ENCODE measurements at regions not wholly inside any gene's neighbourhood (a gene's known extent, or its start where the extent isn't known, plus 50 kb on each side); places are given as distances from the start of the nearest gene placed in this dataset.

DNA sequence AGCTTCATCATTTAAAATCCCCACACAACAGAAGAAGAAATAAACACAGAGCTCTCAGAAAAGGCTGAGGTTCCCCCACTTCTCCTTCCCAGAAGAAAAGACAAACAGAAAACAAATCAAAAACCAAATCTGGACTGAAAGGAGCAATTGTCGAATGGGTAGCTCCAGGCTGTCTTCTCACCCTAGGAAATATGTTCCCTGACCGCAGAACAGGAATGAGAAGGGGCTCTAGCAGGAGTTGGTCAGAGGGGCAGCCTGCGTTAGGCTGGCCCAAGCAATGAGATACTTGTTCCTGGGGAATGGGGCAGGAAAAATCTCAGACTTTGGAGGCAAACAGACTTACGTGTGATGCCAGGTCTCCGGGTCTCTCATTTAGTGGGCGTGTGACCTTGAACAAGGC is 562.6 kb upstream of the CADM1 start:
- TF ChIP-seq, protein P1, sequence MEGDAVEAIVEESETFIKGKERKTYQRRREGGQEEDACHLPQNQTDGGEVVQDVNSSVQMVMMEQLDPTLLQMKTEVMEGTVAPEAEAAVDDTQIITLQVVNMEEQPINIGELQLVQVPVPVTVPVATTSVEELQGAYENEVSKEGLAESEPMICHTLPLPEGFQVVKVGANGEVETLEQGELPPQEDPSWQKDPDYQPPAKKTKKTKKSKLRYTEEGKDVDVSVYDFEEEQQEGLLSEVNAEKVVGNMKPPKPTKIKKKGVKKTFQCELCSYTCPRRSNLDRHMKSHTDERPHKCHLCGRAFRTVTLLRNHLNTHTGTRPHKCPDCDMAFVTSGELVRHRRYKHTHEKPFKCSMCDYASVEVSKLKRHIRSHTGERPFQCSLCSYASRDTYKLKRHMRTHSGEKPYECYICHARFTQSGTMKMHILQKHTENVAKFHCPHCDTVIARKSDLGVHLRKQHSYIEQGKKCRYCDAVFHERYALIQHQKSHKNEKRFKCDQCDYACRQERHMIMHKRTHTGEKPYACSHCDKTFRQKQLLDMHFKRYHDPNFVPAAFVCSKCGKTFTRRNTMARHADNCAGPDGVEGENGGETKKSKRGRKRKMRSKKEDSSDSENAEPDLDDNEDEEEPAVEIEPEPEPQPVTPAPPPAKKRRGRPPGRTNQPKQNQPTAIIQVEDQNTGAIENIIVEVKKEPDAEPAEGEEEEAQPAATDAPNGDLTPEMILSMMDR (IDR thresholded peaks at IDR 0.05; ENCODE audit: borderline replicate concordance, insufficient read depth, low read depth, low read length): no peak
- H3K4me3 ChIP-seq (ENCODE audit: low read depth, low read length): no peak overlapping the region

DNA sequence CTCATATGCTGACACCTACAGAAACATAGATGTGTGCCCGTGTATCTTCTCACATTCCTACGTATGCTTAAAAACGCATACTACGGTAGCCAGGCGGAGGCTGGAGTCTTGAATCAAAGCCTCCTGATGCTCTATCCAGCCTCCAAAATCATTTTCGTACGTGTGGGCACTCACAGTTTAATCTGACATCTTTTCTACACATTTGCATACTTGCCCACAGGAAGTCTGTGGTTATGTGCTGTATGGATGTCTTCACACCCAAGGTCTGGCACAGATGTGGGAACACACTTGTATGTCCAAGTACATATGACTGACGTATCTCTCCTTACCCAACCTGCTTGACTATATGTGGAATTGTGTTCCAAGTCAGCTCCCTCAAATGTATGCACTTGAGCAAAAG is 561.8 kb upstream of the CADM1 start:
- TF ChIP-seq, protein P1 (IDR thresholded peaks at IDR 0.05; ENCODE audit: borderline replicate concordance, insufficient read depth, low read depth, low read length): no peak

DNA sequence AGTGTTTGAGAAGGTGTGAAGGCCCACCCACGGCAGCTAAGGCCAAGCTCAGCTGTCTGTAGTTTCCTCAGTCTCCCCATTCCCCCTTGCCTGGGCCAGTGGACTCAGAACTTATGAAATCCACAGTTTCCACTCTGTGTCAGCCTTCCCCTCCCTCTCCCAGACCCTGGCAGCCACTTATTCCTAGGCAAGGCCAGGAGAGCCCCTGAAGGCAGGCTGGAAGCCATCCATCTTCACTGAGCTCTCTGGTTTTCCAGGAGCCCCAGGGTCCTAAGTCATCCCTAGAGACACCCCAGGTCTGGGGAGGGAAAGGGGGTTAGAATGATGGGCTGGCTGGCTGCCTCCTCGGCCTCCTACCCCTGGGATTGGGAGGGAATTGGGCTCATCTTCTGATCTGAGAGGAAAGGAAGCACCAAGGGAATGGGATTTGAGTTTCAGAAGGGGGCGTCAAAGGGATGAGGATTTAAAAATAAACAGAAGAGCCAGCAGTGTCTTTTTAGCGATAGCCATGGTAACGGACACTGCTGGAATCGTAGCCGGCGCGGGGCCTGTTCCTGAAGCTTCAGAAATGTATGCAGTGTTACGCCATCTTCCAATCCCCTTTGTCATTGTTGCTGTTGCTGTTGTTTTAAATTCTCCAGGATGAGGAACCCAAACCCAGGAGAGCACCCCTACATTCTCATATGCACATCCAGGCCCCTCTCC is 561.1 kb upstream of the CADM1 start:
- TF ChIP-seq, protein P1 (IDR thresholded peaks at IDR 0.05; ENCODE audit: borderline replicate concordance, insufficient read depth, low read depth, low read length): no peak
- H3K4me3 ChIP-seq (ENCODE audit: low read depth, low read length): no peak overlapping the region

More for the DNA sequence above, 561.8 kb upstream of the CADM1 start:
- H3K4me3 ChIP-seq (ENCODE audit: low read depth, low read length): no peak overlapping the region

DNA sequence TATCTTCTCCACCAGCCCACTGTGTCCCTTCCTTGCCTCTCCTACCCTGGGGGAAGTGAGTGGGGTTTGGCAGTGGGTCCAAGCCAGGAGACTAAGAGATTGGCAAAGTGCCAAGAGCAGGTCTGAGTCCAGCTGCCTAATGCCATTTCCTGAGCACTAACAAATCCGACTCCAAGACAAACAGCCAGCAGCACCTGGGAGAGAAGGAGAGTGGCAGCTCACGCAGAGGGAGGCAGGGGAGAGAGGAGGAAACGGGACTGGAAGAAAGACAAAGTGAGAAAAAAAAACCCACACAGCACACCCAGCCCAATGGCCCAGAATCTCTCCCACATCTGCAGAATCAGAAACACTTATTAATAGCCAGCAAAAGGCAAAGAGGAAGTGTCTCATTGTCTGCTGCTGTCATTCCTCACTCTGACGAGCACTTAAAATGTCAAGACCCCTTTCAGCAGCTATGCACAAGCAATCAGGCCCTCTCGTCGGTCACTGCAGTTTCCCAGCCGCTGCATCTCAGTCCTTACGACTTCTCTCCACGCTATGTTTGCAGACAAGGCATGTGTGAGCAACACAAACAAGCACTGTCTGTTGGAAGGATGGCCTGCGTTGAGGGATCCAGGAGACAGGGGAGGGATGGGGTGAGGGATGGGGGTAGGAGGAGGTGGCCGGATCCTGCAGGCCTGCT is 558.4 kb upstream of the CADM1 start:
- H3K4me3 ChIP-seq (ENCODE audit: low read depth, low read length): no peak overlapping the region
- TF ChIP-seq, protein P1 (IDR thresholded peaks at IDR 0.05; ENCODE audit: borderline replicate concordance, insufficient read depth, low read depth, low read length): no peak

DNA sequence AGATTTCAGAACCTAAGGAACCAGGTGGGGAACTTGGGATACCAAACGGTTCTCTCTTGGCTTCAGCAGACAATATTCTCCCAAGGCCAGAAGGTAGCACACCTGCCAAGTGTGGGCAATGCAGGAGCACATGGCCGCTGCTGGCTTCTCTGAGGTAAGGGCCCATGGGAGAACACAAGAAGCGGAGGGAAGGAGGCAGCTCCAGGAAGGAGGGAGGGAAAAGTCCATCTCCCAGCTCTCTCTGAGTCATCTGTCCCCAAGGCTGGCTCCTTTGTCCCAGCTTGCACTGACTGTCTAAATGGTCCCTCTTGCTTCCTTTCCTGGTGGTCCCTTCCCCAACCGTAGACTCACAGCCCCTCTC is 557.9 kb upstream of the CADM1 start:
- H3K4me3 ChIP-seq (ENCODE audit: low read depth, low read length): no peak overlapping the region
- TF ChIP-seq, protein P1 (IDR thresholded peaks at IDR 0.05; ENCODE audit: borderline replicate concordance, insufficient read depth, low read depth, low read length): no peak

DNA sequence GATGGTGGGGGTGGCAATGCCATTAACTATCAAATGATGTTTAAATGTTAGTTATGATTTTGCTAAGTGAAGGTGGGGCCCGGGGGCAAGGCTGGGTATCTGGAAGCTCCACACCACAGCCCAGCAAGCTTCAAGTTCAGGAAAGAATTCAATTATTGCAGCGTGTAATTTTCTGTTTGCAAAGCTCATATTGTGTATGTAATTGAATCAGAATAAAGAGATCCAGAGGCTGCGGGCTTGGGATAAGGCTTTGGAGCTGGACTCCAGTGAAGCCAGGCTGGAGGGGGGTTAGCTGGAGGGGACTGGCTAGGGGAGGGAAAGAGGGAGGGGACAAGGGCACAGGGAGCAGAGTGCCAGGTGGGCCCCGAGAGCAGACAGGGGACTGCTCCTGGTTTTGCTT is 557.1 kb upstream of the CADM1 start:
- no peak overlapping the region for H3K4me3 ChIP-seq (ENCODE audit: low read depth, low read length)
- TF ChIP-seq, protein P1 (IDR thresholded peaks at IDR 0.05; ENCODE audit: borderline replicate concordance, insufficient read depth, low read depth, low read length): no peak

DNA sequence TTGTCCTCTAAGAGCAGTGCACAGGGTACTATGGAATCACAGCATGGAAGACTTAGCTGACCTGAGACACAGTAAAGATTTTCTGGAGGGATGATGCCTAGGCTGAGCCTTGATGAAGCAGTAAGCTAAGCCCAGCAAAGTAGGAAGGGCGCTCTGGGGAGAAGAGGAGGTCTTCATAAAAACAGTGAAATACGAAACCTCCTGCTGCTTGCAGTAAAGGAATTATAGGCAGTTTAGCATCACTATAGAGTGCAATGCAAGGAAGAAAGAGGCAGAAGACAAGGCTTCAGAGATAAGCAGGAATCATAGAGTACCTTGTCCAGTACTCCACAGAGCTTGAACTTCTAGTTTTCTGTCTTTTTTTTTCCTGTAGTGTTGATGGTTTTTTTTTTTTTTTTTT is 555.7 kb upstream of the CADM1 start:
- H3K4me3 ChIP-seq (ENCODE audit: low read depth, low read length): no peak overlapping the region
- TF ChIP-seq, protein P1 (IDR thresholded peaks at IDR 0.05; ENCODE audit: borderline replicate concordance, insufficient read depth, low read depth, low read length): no peak

Data from GM12875 (cell line).